ENCODE measurements at regions not wholly inside any gene's neighbourhood (a gene's known extent, or its start where the extent isn't known, plus 50 kb on each side); places are given as distances from the start of the nearest gene placed in this dataset.

GRCh38 chr4:11293866-11294265 lies 134.8 kb downstream of the HS3ST1 start:
- TF ChIP-seq ARNT (IDR thresholded peaks at IDR 0.05) (no peak), ELF4 (IDR thresholded peaks at IDR 0.05) (no peak), SUZ12 (IDR thresholded peaks at IDR 0.05) (no peak), NFRKB (IDR thresholded peaks at IDR 0.05) (no peak)

Measured in HEK293T (cell line).